ENCODE measurements at regions not wholly inside any gene's neighbourhood (a gene's known extent, or its start where the extent isn't known, plus 50 kb on each side); places are given as distances from the start of the nearest gene placed in this dataset.
A peak's percentile ranks its signal among the peaks of the same experiment; 100 is the strongest.

- DNase-seq = peak; percentile 96
Observed at GRCh38 chr6:44664716-44665115, 277.2 kb downstream of the CDC5L start.

GRCh38 chr6:44665143-44665542 lies 277.6 kb downstream of the CDC5L start:
- no peak for DNase-seq

GRCh38 chr6:44665683-44666082 lies 278.2 kb downstream of the CDC5L start:
- no peak for DNase-seq

GRCh38 chr6:44666324-44666723 lies 278.8 kb downstream of the CDC5L start:
- DNase-seq = no peak

GRCh38 chr6:44667226-44667625 lies 279.7 kb downstream of the CDC5L start:
- peak; percentile 99 for DNase-seq

GRCh38 chr6:44667668-44668390 lies 280.3 kb downstream of the CDC5L start:
- DNase-seq = no peak

- DNase-seq = no peak
Observed at GRCh38 chr6:44668391-44668930, 281.0 kb downstream of the CDC5L start.

GRCh38 chr6:44668976-44669934 lies 281.7 kb downstream of the CDC5L start:
- no peak for DNase-seq

GRCh38 chr6:44670146-44670545 lies 282.6 kb downstream of the CDC5L start:
- DNase-seq = no peak

- no peak for DNase-seq
Observed at GRCh38 chr6:44671333-44671732, 283.8 kb downstream of the CDC5L start.

- peak; percentile 74 for DNase-seq
Observed at GRCh38 chr6:44672086-44672485, 284.6 kb downstream of the CDC5L start.

GRCh38 chr6:44672841-44673240 lies 285.3 kb downstream of the CDC5L start:
- no peak for DNase-seq

- DNase-seq = no peak
Observed at GRCh38 chr6:44674226-44675155, 287.0 kb downstream of the CDC5L start.

GRCh38 chr6:44675449-44675848 lies 287.9 kb downstream of the CDC5L start:
- no peak for DNase-seq

- no peak for DNase-seq
Observed at GRCh38 chr6:44676246-44676790, 288.8 kb downstream of the CDC5L start.

- DNase-seq = no peak
Observed at GRCh38 chr6:44676826-44677433, 289.4 kb downstream of the CDC5L start.

GRCh38 chr6:44678252-44678935 lies 290.9 kb downstream of the CDC5L start:
- DNase-seq = no peak

- no peak for DNase-seq
Observed at GRCh38 chr6:44679438-44680201, 292.1 kb downstream of the CDC5L start.

- DNase-seq = no peak
Observed at GRCh38 chr6:44680202-44680720, 292.8 kb downstream of the CDC5L start.

GRCh38 chr6:44681761-44682160 lies 294.3 kb downstream of the CDC5L start:
- no peak for DNase-seq
